Neural progenitor cell (in vitro differentiated cells): ENCODE measurements at regions not wholly inside any gene's neighbourhood (a gene's known extent, or its start where the extent isn't known, plus 50 kb on each side); places are given as distances from the start of the nearest gene placed in this dataset.

Experiments
- DNase-seq: peaks from one replicate; pipeline ENCODE4 v3.0.0-alpha.2; 2016; ENCODE audit warnings: low spot score
- H2AFZ ChIP-seq: fragments of 200-600 bp; sonication (generic); replicated peaks from 2 replicates; pipeline ENCODE4 v1.6.1; 2016; ENCODE audit warnings: antibody characterized with exemption
- H3F3A ChIP-seq: fragments of 200-600 bp; sonication (generic); 2 replicates; pipeline ENCODE4 v1.6.1; 2016; ENCODE audit warnings: antibody characterized with exemption, low read depth
- H3K27ac ChIP-seq: fragments of 200-600 bp; sonication (generic); 2 replicates; pipeline ENCODE4 v1.5.1; 2016; ENCODE audit warnings: mild to moderate bottlenecking
- H3K27me3 ChIP-seq: fragments of 200-600 bp; sonication (generic); 2 replicates; pipeline ENCODE4 v1.6.1; 2016; ENCODE audit warnings: mild to moderate bottlenecking, moderate library complexity
- H3K36me3 ChIP-seq: fragments of 200-600 bp; sonication (generic); 2 replicates; pipeline ENCODE4 v1.5.1; 2016
- H3K4me1 ChIP-seq: fragments of 200-600 bp; sonication (generic); 2 replicates; pipeline ENCODE4 v1.6.1; 2016; ENCODE audit warnings: mixed run types
- H3K4me2 ChIP-seq: fragments of 200-600 bp; sonication (generic); 2 replicates; pipeline ENCODE4 v1.6.1; 2016
- H3K4me3 ChIP-seq: fragments of 200-600 bp; sonication (generic); 2 replicates; pipeline ENCODE4 v1.5.1; 2016
- H3K79me2 ChIP-seq: fragments of 200-600 bp; sonication (generic); 2 replicates; pipeline ENCODE4 v1.6.1; 2016; ENCODE audit warnings: low read depth
- H3K9ac ChIP-seq: fragments of 200-600 bp; sonication (generic); 2 replicates; pipeline ENCODE4 v1.6.1; 2016
- H3K9me3 ChIP-seq: fragments of 200-600 bp; sonication (generic); 2 replicates; pipeline ENCODE4 v1.5.1; 2016; ENCODE audit warnings: low read depth
- H4K20me1 ChIP-seq: fragments of 200-600 bp; sonication (generic); 2 replicates; pipeline ENCODE4 v1.6.1; 2016; ENCODE audit warnings: low read depth
- H3K27ac Mint-ChIP-seq: 3 replicates; pipeline ENCODE4 v1.8.0; 2021; ENCODE audit warnings: mixed read lengths
- H3K27me3 Mint-ChIP-seq: 2 replicates; pipeline ENCODE4 v1.8.0; 2022; ENCODE audit warnings: low read depth, mild to moderate bottlenecking, inconsistent platforms, moderate library complexity, mixed read lengths; ENCODE audit not compliant: insufficient read depth
- H3K36me3 Mint-ChIP-seq: 3 replicates; pipeline ENCODE4 v1.8.0; 2021; ENCODE audit warnings: mixed read lengths
- H3K4me1 Mint-ChIP-seq: 3 replicates; pipeline ENCODE4 v1.8.0; 2021; ENCODE audit warnings: mixed read lengths
- H3K4me3 Mint-ChIP-seq: 3 replicates; pipeline ENCODE4 v1.8.0; 2021; ENCODE audit warnings: mild to moderate bottlenecking, moderate library complexity, mixed read lengths
- H3K9me3 Mint-ChIP-seq: 3 replicates; pipeline ENCODE4 v1.8.0; 2020; ENCODE audit warnings: mixed read lengths
- EZH2 ChIP-seq: fragments of 200-600 bp; sonication (generic); IDR thresholded peaks from 2 replicates; pipeline ENCODE4 v1.6.1; 2017; ENCODE audit warnings: antibody characterized with exemption, mild to moderate bottlenecking, moderate library complexity
- EZH2phosphoT487 ChIP-seq: fragments of 200-600 bp; sonication (generic); IDR thresholded peaks from 2 replicates; pipeline ENCODE4 v1.6.1; 2017; ENCODE audit warnings: antibody characterized with exemption
- TF ChIP-seq, protein P1 (sequence below): fragments of 200-600 bp; sonication (generic); IDR thresholded peaks from 2 replicates; pipeline ENCODE4 v1.5.1; 2017; ENCODE audit warnings: antibody characterized with exemption, mild to moderate bottlenecking

DNA sequence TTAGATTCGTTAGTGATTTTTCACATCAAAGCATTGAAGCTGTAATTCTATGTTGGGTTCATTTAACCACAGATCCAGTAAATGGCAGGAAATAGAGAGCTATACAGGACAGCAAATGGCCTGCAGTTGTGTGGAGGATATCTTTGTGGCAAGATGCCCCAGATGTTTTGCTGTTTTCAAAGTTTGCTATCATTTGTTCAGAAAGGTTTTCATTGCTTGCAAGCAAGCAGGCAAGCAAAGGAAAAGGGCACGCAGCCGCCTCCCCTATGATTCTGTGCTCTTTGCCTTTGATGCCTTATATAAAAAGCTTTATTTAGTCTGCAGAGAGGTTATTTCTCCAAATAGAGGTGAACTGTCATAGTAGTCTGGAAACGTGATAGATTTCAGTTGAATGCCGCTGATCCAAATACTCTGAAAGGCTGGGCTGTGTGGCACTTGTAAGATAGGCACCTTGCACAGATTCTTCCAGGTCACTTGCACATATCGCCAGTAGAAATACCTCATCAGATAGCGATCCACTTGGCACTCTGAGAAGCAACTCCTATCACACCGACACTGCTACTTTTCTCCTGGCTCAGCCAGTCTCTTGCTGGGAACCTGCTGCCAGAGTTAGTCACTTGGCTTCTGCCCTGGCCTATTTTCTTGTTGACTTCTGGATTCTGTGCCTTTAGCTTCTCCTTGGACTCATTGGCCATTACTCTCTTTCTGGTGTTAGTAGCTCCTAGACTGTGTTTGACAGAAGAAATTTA is 66.4 kb downstream of the UTRN start:
- no peak overlapping the region for H3K9ac ChIP-seq
- TF ChIP-seq, protein P1, sequence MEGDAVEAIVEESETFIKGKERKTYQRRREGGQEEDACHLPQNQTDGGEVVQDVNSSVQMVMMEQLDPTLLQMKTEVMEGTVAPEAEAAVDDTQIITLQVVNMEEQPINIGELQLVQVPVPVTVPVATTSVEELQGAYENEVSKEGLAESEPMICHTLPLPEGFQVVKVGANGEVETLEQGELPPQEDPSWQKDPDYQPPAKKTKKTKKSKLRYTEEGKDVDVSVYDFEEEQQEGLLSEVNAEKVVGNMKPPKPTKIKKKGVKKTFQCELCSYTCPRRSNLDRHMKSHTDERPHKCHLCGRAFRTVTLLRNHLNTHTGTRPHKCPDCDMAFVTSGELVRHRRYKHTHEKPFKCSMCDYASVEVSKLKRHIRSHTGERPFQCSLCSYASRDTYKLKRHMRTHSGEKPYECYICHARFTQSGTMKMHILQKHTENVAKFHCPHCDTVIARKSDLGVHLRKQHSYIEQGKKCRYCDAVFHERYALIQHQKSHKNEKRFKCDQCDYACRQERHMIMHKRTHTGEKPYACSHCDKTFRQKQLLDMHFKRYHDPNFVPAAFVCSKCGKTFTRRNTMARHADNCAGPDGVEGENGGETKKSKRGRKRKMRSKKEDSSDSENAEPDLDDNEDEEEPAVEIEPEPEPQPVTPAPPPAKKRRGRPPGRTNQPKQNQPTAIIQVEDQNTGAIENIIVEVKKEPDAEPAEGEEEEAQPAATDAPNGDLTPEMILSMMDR, result no peak
- TF ChIP-seq EZH2phosphoT487 (no peak), EZH2 (no peak)
- no peaks in the 10 kb centered on the region for H4K20me1 ChIP-seq
- H3K27ac Mint-ChIP-seq, result no peak overlapping the region
- peaks cover 6% of the 10 kb centered on the region for H3K4me1 Mint-ChIP-seq
- H3K4me3 Mint-ChIP-seq, result no peak overlapping the region
- H2AFZ ChIP-seq, result no peak overlapping the region
- no peaks in the 10 kb centered on the region for H3K36me3 ChIP-seq
- H3K27ac ChIP-seq, result no peak overlapping the region
- no peak overlapping the region for H3K4me3 ChIP-seq
- no peak overlapping the region for H3K4me2 ChIP-seq
- H3K9me3 ChIP-seq, result no peaks in the 10 kb centered on the region
- peaks cover 5% of the 10 kb centered on the region for H3K36me3 Mint-ChIP-seq
- H3K4me1 ChIP-seq, result no peaks in the 10 kb centered on the region
- no peaks in the 10 kb centered on the region for H3F3A ChIP-seq
- H3K27me3 Mint-ChIP-seq, result no peaks in the 10 kb centered on the region
- H3K79me2 ChIP-seq, result peaks cover 13% of the 10 kb centered on the region
- H3K27me3 ChIP-seq, result no peaks in the 10 kb centered on the region
- DNase-seq, result no peak
- peaks cover 7% of the 10 kb centered on the region for H3K9me3 Mint-ChIP-seq

DNA sequence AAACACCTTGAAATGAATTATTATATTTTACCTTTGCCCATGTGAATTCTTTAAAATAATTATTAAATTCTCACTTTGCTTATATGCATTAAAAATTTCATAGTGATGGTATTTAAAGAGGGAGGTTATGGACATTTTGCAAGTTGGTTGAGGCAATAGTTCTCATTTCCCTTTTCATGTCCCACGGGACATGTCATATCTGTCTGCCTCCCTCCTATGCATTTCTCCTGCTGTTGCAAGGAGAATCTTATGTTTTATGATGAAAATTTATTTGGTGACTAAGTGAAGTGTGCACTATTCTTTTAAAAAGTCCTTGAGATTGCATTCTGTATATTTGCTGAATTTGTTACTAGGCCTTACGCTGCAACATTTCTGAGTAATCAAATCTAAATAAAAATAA is 67.2 kb downstream of the UTRN start:
- Histone ChIP-seq H4K20me1 (no peaks in the 10 kb centered on the region), H2AFZ (no peak overlapping the region), H3K36me3 (no peaks in the 10 kb centered on the region), H3K9ac (no peak overlapping the region), H3F3A (no peaks in the 10 kb centered on the region), H3K9me3 (no peaks in the 10 kb centered on the region), H3K4me1 (no peaks in the 10 kb centered on the region), H3K27me3 (no peaks in the 10 kb centered on the region), H3K27ac (no peak overlapping the region), H3K4me2 (no peak overlapping the region), H3K4me3 (no peak overlapping the region), H3K79me2 (peaks cover 13% of the 10 kb centered on the region)
- no peak for DNase-seq
- H3K4me1 Mint-ChIP-seq, result peaks cover 6% of the 10 kb centered on the region
- H3K27me3 Mint-ChIP-seq, result no peaks in the 10 kb centered on the region
- TF ChIP-seq, protein P1, result no peak
- TF ChIP-seq EZH2phosphoT487 (no peak), EZH2 (no peak)
- peaks cover 5% of the 10 kb centered on the region for H3K36me3 Mint-ChIP-seq
- no peak overlapping the region for H3K27ac Mint-ChIP-seq
- H3K9me3 Mint-ChIP-seq, result peaks cover 7% of the 10 kb centered on the region
- H3K4me3 Mint-ChIP-seq, result no peak overlapping the region

DNA sequence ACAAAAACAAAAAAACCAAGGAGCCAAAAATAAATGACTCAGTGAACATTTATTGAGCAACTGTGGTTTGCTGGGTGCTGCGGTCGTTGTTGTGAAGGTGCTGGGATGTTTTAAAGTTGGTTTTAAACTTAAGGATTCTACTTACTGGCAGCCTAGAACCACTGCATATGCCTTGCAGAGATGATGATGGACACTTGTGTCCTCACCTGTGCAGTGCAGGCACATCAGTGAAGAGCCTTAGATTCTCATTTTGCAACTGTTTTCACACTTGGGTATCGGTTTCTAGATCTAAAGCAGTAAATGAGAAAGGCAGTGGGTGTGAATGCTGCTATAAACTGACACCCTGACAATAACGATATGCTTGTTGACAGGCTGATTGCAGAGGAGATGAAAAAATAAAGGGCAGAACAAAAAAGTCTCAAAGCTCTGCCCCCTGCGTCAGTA is 68.8 kb downstream of the UTRN start:
- no peak overlapping the region for H3K27ac Mint-ChIP-seq

More for the DNA sequence above, 68.8 kb downstream of the UTRN start:
- Histone ChIP-seq H3K27ac (no peak overlapping the region), H3K9me3 (no peaks in the 10 kb centered on the region), H3K4me2 (no peak overlapping the region), H3K4me3 (no peak overlapping the region), H3K9ac (no peak overlapping the region), H3K79me2 (peaks cover 13% of the 10 kb centered on the region), H3F3A (no peaks in the 10 kb centered on the region), H3K4me1 (no peaks in the 10 kb centered on the region), H2AFZ (no peak overlapping the region), H3K36me3 (no peaks in the 10 kb centered on the region), H4K20me1 (no peaks in the 10 kb centered on the region), H3K27me3 (no peaks in the 10 kb centered on the region)
- H3K4me3 Mint-ChIP-seq, result no peak overlapping the region
- H3K4me1 Mint-ChIP-seq, result peaks cover 4% of the 10 kb centered on the region
- no peaks in the 10 kb centered on the region for H3K36me3 Mint-ChIP-seq
- TF ChIP-seq, protein P1, result no peak
- TF ChIP-seq EZH2phosphoT487 (no peak), EZH2 (no peak)
- no peak for DNase-seq
- H3K27me3 Mint-ChIP-seq, result no peaks in the 10 kb centered on the region
- no peaks in the 10 kb centered on the region for H3K9me3 Mint-ChIP-seq
